GM12873 (cell line): ENCODE measurements at regions not wholly inside any gene's neighbourhood (a gene's known extent, or its start where the extent isn't known, plus 50 kb on each side); places are given as distances from the start of the nearest gene placed in this dataset.

Experiments used
- CTCF ChIP-seq: IDR thresholded peaks from 2 replicates; pipeline ENCODE4 v1.5.1; 2012; ENCODE audit warnings: low read depth, mild to moderate bottlenecking, moderate library complexity, low read length, control low read depth; ENCODE audit not compliant: insufficient read depth; ENCODE audit errors: missing control alignments

DNA sequence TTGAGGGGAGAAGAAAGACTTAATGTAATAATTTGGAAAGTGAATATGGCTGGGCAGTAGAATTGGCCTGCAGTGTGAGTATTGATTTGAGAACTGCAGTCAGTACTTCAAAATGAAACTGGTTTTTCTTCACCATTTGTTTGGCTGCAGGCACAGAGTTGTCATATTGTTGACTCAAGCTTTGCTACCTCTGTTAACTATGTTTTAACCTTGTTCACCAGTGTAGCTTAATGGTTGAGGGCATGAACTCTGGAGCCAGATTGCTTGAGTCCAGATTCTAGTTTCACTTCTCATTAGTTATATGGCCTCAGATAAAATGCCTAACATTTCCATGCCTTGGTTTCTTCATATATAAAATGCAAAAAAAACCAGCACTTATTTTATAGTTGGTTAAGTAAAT lies 64.1 kb downstream of the CFAP44 start:
- no peak for TF ChIP-seq CTCF

DNA sequence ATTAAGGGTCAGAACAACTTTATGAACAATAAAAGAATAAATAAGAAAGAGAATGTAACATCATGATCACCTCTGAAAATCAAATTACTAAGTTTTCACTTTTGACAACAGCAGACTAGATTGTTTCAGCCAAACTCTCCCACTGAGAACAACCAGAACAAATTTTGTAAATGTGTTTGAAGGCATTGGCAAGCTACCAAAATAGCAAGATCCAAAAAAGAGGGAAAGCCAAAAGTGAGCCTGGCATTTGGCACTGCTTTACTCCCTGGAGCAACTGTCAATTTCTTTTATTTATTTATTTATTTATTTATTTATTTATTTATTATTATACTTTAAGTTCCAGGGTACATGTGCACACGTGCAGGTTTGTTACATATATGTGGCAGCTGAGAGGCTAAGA lies 67.2 kb downstream of the CFAP44 start:
- no peak for TF ChIP-seq CTCF

GRCh38 chr3:113354307-113354706 lies 87.0 kb downstream of the CFAP44 start:
- no peak for TF ChIP-seq CTCF

- no peak for TF ChIP-seq CTCF
These were observed 87.6 kb downstream of the CFAP44 start for GRCh38 chr3:113353678-113354077.

DNA sequence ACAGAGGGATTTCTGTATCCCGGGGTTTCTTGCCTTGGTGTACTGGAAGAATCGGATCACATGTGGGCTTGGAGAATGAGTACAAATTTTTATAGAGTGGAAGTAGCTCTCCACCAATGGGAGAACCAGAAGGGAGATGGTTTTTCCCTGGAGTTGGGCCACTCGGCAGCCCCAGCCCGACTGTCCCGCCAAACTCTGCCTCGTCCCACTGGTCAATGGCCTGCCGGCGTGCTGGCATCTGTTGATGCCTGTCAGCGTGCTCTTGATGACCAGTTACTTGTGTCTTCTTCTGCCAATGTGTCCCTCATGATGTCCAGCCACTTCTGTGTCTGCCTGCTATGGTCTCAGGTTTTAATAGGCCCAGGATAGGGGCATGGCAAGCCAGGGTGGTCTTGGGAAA lies 100.5 kb downstream of the CFAP44 start:
- TF ChIP-seq CTCF: no peak

GRCh38 chr3:113339616-113340244 lies 101.6 kb downstream of the CFAP44 start:
- peak; percentile 15 for TF ChIP-seq CTCF
